ENCODE measurements at regions not wholly inside any gene's neighbourhood (a gene's known extent, or its start where the extent isn't known, plus 50 kb on each side); places are given as distances from the start of the nearest gene placed in this dataset.

- Histone ChIP-seq H3K4me1 (ENCODE audit: insufficient read depth, low read length) (no peaks in the 10 kb centered on the region), H3K4me3 (ENCODE audit: low read depth in 1 of 2, low read length in 2 of 2) (no peak overlapping the region), H3K9me3 (ENCODE audit: insufficient read depth, low read length, severe bottlenecking) (no peaks in the 10 kb centered on the region), H3K27ac (ENCODE audit: low read length) (no peak overlapping the region), H3K4me2 (ENCODE audit: insufficient read depth, low read length) (no peak overlapping the region), H3K27me3 (ENCODE audit: insufficient read depth, low read length, poor library complexity) (no peaks in the 10 kb centered on the region), H3K36me3 (ENCODE audit: insufficient read depth, low read length) (no peaks in the 10 kb centered on the region), H3K9ac (ENCODE audit: low read depth, low read length) (no peak overlapping the region), H2AFZ (ENCODE audit: low read depth, low read length) (no peak overlapping the region), H3K79me2 (ENCODE audit: insufficient read depth, low read length) (no peaks in the 10 kb centered on the region), H4K20me1 (ENCODE audit: insufficient read depth, low read length) (no peaks in the 10 kb centered on the region)
- DNase-seq (no peak), ATAC-seq (ENCODE audit: insufficient read depth, low read depth) (no peak)
- TF ChIP-seq CTCF (IDR thresholded peaks at IDR 0.05; ENCODE audit: borderline replicate concordance, extremely low read depth, low read length, poor library complexity, severe bottlenecking) (no peak), EZH2 (IDR thresholded peaks at IDR 0.05; ENCODE audit: borderline replicate concordance, low read depth, low read length, severe bottlenecking) (no peak)
These were observed 349.2 kb upstream of the ZC3H15 start for GRCh38 chr2:186136860-186137259.

- Histone ChIP-seq H3K36me3 (ENCODE audit: insufficient read depth, low read length) (no peaks in the 10 kb centered on the region), H3K4me1 (ENCODE audit: insufficient read depth, low read length) (no peaks in the 10 kb centered on the region), H4K20me1 (ENCODE audit: insufficient read depth, low read length) (no peaks in the 10 kb centered on the region), H3K9me3 (ENCODE audit: insufficient read depth, low read length, severe bottlenecking) (no peaks in the 10 kb centered on the region), H3K27me3 (ENCODE audit: insufficient read depth, low read length, poor library complexity) (no peaks in the 10 kb centered on the region), H2AFZ (ENCODE audit: low read depth, low read length) (no peak overlapping the region), H3K27ac (ENCODE audit: low read length) (no peak overlapping the region), H3K4me3 (ENCODE audit: low read depth in 1 of 2, low read length in 2 of 2) (no peak overlapping the region), H3K79me2 (ENCODE audit: insufficient read depth, low read length) (no peaks in the 10 kb centered on the region), H3K9ac (ENCODE audit: low read depth, low read length) (no peak overlapping the region), H3K4me2 (ENCODE audit: insufficient read depth, low read length) (no peak overlapping the region)
- ATAC-seq (ENCODE audit: insufficient read depth, low read depth) = no peak
- TF ChIP-seq EZH2 (IDR thresholded peaks at IDR 0.05; ENCODE audit: borderline replicate concordance, low read depth, low read length, severe bottlenecking) (no peak), CTCF (IDR thresholded peaks at IDR 0.05; ENCODE audit: borderline replicate concordance, extremely low read depth, low read length, poor library complexity, severe bottlenecking) (no peak)
- DNase-seq = no peak
These were observed 347.2 kb upstream of the ZC3H15 start for GRCh38 chr2:186138845-186139244.

GRCh38 chr2:186159101-186159500 lies 327.0 kb upstream of the ZC3H15 start:
- Histone ChIP-seq H3K36me3 (ENCODE audit: insufficient read depth, low read length) (no peaks in the 10 kb centered on the region), H2AFZ (ENCODE audit: low read depth, low read length) (no peak overlapping the region), H3K27ac (ENCODE audit: low read length) (no peak overlapping the region), H3K9ac (ENCODE audit: low read depth, low read length) (no peak overlapping the region), H3K4me2 (ENCODE audit: insufficient read depth, low read length) (no peak overlapping the region), H4K20me1 (ENCODE audit: insufficient read depth, low read length) (no peaks in the 10 kb centered on the region), H3K4me3 (ENCODE audit: low read depth in 1 of 2, low read length in 2 of 2) (no peak overlapping the region), H3K79me2 (ENCODE audit: insufficient read depth, low read length) (no peaks in the 10 kb centered on the region), H3K9me3 (ENCODE audit: insufficient read depth, low read length, severe bottlenecking) (no peaks in the 10 kb centered on the region), H3K27me3 (ENCODE audit: insufficient read depth, low read length, poor library complexity) (no peaks in the 10 kb centered on the region), H3K4me1 (ENCODE audit: insufficient read depth, low read length) (no peaks in the 10 kb centered on the region)
- TF ChIP-seq CTCF (IDR thresholded peaks at IDR 0.05; ENCODE audit: borderline replicate concordance, extremely low read depth, low read length, poor library complexity, severe bottlenecking) = no peak
- no peak for TF ChIP-seq EZH2 (IDR thresholded peaks at IDR 0.05; ENCODE audit: borderline replicate concordance, low read depth, low read length, severe bottlenecking)
- DNase-seq = no peak
- no peak for ATAC-seq (ENCODE audit: insufficient read depth, low read depth)

- no peaks in the 10 kb centered on the region for H3K27me3 ChIP-seq (ENCODE audit: insufficient read depth, low read length, poor library complexity)
- H4K20me1 ChIP-seq (ENCODE audit: insufficient read depth, low read length) = no peaks in the 10 kb centered on the region
- no peaks in the 10 kb centered on the region for H3K79me2 ChIP-seq (ENCODE audit: insufficient read depth, low read length)
- H3K4me1 ChIP-seq (ENCODE audit: insufficient read depth, low read length) = no peaks in the 10 kb centered on the region
- no peaks in the 10 kb centered on the region for H3K36me3 ChIP-seq (ENCODE audit: insufficient read depth, low read length)
- H2AFZ ChIP-seq (ENCODE audit: low read depth, low read length) = no peak overlapping the region
- H3K4me2 ChIP-seq (ENCODE audit: insufficient read depth, low read length) = no peak overlapping the region
- no peak overlapping the region for H3K4me3 ChIP-seq (ENCODE audit: low read depth in 1 of 2, low read length in 2 of 2)
- no peak overlapping the region for H3K27ac ChIP-seq (ENCODE audit: low read length)
- no peak overlapping the region for H3K9ac ChIP-seq (ENCODE audit: low read depth, low read length)
- H3K9me3 ChIP-seq (ENCODE audit: insufficient read depth, low read length, severe bottlenecking) = no peaks in the 10 kb centered on the region
- DNase-seq = no peak
- no peak for ATAC-seq (ENCODE audit: insufficient read depth, low read depth)
- TF ChIP-seq CTCF (IDR thresholded peaks at IDR 0.05; ENCODE audit: borderline replicate concordance, extremely low read depth, low read length, poor library complexity, severe bottlenecking) (no peak), EZH2 (IDR thresholded peaks at IDR 0.05; ENCODE audit: borderline replicate concordance, low read depth, low read length, severe bottlenecking) (no peak)
These were observed 321.7 kb upstream of the ZC3H15 start for GRCh38 chr2:186164325-186164724.

Measured in DND-41 (cell line).